GM12801 (cell line): ENCODE measurements at regions not wholly inside any gene's neighbourhood (a gene's known extent, or its start where the extent isn't known, plus 50 kb on each side); places are given as distances from the start of the nearest gene placed in this dataset.
A peak's percentile ranks its signal among the peaks of the same experiment; 100 is the strongest.

Experiments
- TF ChIP-seq, protein P1 (sequence below): IDR thresholded peaks from one replicate; pipeline ENCODE4 v1.5.1; 2011; ENCODE audit warnings: control low read depth; ENCODE audit not compliant: insufficient read length; ENCODE audit errors: extremely low read depth

DNA sequence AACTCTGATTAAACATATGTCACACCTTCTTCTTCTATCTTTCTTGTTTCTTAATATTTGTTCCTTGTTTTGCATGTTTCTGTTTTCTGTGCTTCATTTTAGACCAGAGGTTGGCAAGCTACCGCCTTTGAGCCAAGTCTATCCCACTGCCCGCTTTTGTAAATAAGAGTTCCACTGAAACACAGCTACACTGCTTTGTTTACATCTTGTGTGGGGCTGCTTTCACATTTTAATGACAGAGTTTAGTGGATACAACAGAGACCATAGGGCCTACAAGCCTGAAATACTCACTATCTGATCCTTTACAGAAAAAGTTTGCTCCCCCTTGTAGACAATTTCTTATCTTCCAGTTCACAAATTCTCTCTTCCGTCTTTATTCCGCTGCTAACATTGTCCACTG lies 109.4 kb upstream of the SPACA1 start:
- TF ChIP-seq, protein P1, sequence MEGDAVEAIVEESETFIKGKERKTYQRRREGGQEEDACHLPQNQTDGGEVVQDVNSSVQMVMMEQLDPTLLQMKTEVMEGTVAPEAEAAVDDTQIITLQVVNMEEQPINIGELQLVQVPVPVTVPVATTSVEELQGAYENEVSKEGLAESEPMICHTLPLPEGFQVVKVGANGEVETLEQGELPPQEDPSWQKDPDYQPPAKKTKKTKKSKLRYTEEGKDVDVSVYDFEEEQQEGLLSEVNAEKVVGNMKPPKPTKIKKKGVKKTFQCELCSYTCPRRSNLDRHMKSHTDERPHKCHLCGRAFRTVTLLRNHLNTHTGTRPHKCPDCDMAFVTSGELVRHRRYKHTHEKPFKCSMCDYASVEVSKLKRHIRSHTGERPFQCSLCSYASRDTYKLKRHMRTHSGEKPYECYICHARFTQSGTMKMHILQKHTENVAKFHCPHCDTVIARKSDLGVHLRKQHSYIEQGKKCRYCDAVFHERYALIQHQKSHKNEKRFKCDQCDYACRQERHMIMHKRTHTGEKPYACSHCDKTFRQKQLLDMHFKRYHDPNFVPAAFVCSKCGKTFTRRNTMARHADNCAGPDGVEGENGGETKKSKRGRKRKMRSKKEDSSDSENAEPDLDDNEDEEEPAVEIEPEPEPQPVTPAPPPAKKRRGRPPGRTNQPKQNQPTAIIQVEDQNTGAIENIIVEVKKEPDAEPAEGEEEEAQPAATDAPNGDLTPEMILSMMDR: no peak

DNA sequence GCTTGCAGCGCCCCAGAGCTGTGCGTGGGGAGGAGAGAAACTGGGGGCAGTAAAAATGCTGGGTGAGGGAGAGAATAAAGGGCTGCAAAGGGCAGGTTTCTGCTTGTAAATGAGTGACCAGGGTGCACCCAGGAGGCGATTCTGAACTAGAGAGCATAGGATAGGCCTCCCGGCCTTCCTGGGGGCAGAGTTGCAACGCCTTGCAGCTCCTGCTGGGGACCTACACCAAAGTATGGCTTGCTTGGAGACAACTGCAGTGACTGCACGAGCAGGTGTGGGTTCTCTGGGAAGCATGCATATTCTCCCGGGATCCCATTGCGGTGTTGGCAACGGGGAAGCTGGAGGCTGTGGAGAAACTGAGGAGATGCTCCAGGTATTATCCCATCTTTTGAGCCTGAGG lies 111.6 kb upstream of the SPACA1 start:
- TF ChIP-seq, protein P1: no peak

DNA sequence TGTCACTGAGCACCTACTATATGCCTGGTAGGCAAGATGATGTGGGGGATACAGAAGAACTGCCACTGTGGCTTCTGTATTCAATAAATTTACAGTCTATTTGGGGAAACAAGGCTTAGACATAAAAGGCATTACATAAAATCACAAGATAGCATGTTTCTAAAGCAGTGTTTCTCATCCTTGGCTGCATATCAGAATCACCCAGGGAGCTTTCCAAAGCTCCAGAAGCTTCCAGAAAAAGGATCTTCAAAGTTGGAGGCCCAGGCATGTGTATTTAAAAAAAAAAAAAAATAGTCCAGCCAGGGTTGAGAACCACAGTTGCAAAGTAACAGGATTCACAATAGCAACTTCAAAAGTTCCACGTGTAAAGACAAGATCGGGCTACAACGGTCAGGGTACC lies 112.4 kb upstream of the SPACA1 start:
- TF ChIP-seq, protein P1: no peak

GRCh38 chr6:87932361-87932760 lies 115.3 kb upstream of the SPACA1 start:
- TF ChIP-seq, protein P1: no peak

DNA sequence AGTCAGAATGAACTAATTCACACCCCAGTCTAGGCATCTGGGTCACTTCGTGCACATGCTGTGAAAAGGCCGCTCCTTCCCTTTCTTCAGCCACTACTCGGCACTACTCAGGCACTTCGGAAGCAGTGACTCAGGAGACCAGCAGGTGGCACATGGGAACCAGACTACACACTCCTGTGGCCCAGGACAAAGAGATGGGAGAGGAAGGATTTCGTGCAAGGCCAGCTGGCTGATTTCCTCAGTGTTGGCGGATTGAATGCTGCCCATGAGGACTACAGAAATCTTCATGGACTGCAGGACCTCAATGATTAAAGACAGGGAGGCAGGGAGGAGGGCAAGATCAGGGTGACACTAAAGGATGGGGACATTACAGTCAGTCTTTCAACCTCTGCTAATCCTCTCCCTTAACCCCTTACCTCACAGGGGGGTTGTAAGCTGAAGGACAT lies 117.8 kb upstream of the SPACA1 start:
- TF ChIP-seq, protein P1: peak; percentile 62

DNA sequence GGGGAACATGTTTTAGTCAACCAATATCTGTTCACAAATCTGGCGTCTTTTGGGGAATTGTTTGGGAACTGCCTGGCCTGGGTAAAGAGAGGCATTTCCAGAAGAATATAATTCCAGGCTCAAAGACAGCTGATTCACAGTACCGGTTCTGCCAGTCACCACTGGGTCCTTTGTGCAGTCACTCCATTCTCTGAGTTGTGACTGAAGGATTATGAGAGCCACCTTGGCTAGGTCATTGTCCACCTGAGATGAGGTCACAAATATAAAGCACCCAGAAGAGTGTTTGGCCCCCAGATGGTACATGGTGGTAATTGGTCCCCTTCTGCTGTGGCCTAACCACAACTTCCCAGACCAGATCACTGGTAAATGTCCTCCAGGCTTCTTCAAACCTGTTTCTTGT lies 121.0 kb upstream of the SPACA1 start:
- TF ChIP-seq, protein P1: no peak

GRCh38 chr6:87926072-87926471 lies 121.6 kb upstream of the SPACA1 start:
- TF ChIP-seq, protein P1: no peak
